Retinal pigment epithelial cell (primary cell): ENCODE measurements at regions not wholly inside any gene's neighbourhood (a gene's known extent, or its start where the extent isn't known, plus 50 kb on each side); places are given as distances from the start of the nearest gene placed in this dataset.

Experiments
- DNase-seq: peaks from one replicate; pipeline ENCODE4 v3.0.0-alpha.2; 2010; ENCODE audit warnings: low read depth
- H3K4me3 ChIP-seq: 2 replicates; pipeline ENCODE4 v1.5.1; 2011; ENCODE audit warnings: mild to moderate bottlenecking, low read length, control low read depth, moderate library complexity
- CTCF ChIP-seq: conservative IDR thresholded peaks from 2 replicates; pipeline ENCODE4 v1.5.1; 2011; ENCODE audit warnings: low read depth, low read length, control low read depth, inconsistent platforms

- H3K4me3 ChIP-seq: no peak overlapping the region
- no peak for DNase-seq
- no peak for TF ChIP-seq CTCF
These were observed 266.6 kb upstream of the PWP1 start for GRCh38 chr12:107418981-107419380.

DNA sequence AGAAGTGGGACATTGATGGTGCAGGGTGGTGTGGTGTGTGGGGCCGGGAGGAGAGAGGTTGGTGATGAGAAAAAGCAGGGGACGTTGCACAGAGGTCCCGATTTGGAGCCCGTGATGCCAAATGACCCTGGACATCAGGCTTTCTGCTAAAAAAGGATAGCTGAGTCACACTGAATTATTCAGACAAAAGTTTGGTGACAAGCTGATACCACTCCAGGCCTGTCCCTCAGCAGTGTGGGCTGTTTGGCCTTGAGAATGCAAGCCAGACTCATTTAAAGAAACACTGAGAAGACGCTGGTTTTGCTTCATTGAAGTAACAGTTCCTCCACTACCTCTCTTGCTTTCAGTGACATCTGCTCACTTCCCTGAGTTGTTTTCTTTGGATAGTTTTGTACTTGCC is 262.1 kb upstream of the PWP1 start:
- DNase-seq: no peak
- H3K4me3 ChIP-seq: no peak overlapping the region
- TF ChIP-seq CTCF: no peak

- no peak overlapping the region for H3K4me3 ChIP-seq
- TF ChIP-seq CTCF: no peak
- DNase-seq: no peak
These were observed 256.4 kb upstream of the PWP1 start for GRCh38 chr12:107429006-107429705.

- no peak for DNase-seq
- no peak overlapping the region for H3K4me3 ChIP-seq
- TF ChIP-seq CTCF: no peak
These were observed 253.7 kb upstream of the PWP1 start for GRCh38 chr12:107431942-107432341.

DNA sequence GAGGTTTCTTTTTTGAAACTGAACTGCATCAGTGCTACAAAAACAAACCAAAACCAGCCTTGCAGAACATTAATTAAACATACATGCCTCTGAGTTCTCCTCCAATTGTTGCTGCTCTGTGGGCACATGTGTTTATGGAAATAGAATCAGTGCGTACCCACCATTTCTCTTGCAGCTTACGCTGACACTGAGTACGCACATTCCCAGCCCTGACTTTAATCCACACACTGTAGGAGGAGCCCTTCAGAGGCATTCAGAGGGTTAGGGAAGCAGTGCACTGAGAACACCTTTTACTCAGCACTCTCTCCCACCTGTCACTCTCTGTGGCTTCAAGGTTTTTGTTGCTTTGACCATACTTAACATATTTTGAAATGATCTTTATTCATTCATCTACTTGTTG is 250.5 kb upstream of the PWP1 start:
- TF ChIP-seq CTCF: no peak

DNA sequence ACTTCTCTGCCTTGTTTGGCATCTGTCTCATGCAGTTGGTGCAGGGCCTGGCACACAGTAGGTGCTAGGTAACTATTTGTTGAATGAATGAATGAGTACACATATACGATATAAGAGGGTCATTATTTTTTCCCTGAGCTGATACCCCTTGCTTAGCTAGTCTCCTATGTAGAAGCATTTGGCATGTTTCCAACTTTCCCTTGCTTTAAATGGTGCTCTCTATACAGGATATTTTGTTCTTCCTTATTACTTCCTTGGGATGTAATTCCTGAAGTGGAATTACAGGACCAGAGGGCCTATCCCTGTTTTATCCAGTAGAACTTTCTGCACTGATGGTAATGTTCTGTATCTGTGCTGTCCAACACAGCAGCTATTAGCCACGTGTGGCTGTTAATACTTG is 250.1 kb upstream of the PWP1 start:
- no peak for DNase-seq
- no peak overlapping the region for H3K4me3 ChIP-seq
- no peak for TF ChIP-seq CTCF

More for the DNA sequence above, 250.5 kb upstream of the PWP1 start:
- no peak for DNase-seq
- H3K4me3 ChIP-seq: no peak overlapping the region

- TF ChIP-seq CTCF: no peak
- no peak overlapping the region for H3K4me3 ChIP-seq
- peak; percentile 85 for DNase-seq
These were observed 249.2 kb upstream of the PWP1 start for GRCh38 chr12:107436376-107436775.
